GM21723 (cell line): ENCODE measurements at regions not wholly inside any gene's neighbourhood (a gene's known extent, or its start where the extent isn't known, plus 50 kb on each side); places are given as distances from the start of the nearest gene placed in this dataset.

Source experiments
- ATAC-seq: cut with Tn5 transposase; IDR thresholded peaks from one replicate; pipeline ENCODE4 v1.9.1; 2021; ENCODE audit warnings: mild to moderate bottlenecking, moderate library complexity; ENCODE audit not compliant: unreplicated experiment

DNA sequence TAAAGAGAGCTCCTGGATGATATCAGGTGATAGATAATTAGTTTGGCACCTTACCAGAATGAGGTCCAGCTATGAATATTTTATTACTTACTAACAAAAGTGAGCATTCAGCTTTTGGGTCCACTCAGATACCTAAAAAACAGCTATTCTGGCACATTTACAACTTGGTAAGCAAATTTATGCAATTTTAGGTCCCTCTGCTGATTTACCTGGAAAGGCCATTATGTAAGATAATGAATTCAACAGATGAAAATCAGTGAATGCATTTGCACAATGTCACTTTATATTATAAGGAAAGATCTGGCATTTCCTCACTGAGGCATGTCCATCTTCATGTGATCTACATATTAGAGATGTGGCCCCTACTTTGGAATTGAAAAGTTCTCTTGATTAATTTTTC, 517.0 kb downstream of the SPRY1 start:
- no peak for ATAC-seq

DNA sequence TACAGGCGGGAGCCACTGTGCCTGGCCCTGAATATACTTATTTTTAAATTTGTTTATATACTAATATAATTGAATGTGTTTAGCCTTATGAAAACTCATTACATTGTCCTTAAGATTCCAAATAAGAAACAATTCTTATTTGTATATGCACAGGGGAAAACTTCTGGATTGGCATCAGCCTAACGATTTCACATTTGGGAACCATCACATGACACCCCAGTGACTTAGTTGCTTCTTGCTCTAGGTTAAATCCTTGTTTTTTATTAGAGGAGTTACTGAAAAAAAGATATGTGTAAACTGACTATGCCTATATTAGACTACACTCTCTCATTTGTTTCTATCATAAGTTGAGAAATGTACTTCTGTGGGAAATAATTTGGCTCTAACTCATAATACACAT, 520.2 kb downstream of the SPRY1 start:
- no peak for ATAC-seq

DNA sequence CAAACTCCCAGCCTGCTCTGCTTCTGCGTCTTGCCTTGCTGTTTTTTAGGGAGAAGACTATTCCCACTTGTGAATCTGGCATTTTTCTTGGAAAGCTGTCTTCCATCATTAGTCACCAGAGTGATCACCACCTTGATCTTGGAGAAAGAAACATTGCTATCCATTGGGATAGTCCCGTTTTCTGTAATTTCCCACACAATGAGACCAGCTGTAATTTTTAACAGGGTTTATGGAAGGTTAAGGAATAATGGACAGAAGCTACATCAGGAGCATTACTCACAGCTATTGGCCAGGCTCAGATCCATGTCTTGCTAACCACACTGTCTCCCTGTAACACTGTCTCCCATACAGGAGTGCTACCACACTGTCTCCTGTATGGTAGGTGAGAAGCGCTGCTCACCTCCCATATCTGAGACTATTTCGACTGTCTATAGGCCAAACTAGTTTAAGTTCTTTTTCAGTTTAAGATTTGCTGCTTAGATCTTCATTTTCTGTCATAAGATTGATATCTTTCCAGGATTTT, 523.0 kb downstream of the SPRY1 start:
- ATAC-seq: no peak

DNA sequence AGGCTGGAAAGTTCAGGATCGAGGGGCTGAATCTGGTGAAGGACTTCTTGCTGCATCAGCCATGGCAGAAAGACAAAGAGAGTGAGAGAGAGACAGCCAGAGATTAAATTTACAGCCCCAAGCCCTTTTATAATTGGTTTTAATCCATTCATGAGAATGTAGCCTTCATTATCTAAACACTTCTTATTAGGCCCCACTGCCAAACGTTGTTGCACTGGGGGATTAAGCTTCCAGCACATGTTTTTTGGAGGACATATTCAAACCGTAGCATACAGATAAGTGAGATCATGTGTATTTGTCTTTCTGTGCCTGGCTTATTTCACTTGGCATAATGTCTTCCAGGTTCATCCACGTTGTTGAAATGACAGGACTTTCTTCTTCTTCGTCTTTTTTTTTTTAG, 524.7 kb downstream of the SPRY1 start:
- no peak for ATAC-seq

DNA sequence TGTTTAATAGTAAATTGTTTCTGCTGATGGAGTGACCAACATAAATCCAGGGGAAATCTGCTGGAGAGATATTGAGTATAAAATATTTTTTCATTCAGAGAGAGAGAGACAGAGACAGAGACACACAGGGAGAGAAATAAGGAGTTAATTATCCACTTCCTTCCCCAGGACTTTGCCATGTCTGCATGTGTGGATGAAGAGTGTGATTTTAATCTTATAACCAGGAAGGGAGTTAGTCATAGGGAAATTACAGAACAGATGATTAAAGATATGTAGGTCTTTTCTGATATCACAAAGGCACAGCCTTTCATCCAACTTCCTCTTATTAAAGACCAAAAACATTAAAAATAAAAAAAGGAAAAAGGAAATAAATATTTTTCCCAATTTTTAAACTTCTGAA, 526.3 kb downstream of the SPRY1 start:
- no peak for ATAC-seq

DNA sequence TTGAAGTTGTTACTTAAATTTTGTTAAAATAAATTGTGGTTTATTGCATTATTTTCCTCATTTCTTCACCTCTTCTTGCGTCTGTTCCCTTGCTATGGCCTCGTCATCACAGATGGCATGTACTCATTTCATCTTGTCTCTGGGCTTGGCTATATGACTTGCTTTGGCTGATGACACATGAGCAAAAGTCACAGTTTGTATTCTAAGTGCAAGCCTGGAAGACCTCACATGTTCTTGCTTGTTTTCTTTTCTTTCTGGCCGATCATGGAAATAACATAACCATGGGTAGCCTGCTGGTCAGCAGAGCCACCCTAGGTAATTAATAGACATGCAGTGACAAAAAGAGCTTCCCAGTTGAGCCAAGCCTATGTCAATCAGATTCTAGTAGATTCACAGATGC, 527.9 kb downstream of the SPRY1 start:
- ATAC-seq: no peak

DNA sequence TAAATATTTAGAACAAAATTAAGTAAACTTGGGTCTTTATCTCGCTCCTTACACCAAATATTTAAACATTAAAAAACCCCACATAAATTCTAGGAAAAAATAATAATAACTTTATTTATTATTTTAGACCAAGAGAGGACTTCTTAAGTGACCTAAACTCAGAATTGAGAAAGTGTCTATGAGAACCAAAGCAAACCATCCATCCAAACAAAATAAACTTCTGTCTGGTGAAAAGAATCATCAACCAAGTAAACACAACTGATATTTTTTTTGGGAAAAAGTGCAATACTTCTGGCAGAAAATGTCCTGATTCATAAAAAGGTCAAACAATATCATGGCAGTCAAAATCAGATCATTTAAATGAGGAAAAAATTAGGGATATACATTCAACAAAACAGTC, 533.0 kb downstream of the SPRY1 start:
- no peak for ATAC-seq

DNA sequence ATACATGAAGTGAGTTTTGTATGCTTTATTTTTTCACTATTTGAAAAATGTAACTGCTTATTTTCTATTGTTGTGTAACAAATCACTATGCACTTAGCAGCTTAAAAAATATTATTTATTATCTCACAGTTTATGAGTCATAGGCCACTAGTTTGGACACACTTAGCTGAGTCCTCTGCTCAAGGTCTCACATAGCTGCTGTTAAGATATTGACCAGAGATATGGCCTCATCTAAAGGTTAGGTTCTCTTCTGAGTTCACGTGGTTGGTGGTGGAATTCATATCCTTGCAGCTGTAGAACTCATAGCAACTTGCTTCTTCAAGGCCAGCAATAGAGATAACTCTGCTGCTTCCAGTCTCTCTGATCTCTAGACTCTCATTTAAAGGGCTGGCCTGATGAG, 534.4 kb downstream of the SPRY1 start:
- ATAC-seq: no peak

DNA sequence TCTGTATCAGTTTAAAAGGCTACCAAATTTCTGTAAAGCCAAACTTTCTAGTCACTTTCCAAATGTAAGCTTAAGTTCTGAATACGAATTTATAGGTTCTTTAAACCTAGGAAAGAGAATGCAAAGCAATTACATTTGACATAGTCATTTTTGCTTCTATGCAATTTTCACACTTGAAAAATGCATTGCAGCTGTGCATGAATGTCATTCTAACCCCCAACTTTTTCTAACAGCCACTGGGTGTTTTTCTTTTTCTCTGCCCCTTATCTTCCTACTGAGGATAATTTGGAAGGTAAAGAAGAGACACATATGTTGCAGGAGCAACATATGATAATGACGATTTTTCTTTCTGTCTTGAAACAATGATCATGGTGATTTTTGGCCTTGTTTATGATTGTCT, 537.5 kb downstream of the SPRY1 start:
- no peak for ATAC-seq

DNA sequence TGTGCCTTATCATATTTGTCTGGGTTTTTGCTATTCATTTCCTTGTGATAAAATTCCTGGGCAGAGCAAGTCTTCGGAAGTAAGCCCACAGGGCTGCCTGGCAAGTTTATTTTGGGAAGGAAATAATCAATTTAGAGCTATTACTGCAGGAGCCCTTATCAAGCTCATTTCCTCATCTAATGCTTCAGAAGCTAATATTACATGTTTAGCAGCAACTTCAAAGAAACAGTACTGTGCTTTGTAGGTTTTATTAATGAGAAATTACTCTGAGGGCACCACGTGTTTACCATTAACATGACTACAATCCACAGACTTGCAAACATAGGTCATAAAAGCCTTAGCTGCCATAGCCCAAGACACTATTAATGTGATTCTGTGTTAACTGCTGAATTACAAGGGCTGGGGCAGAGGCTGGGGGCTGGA, 540.0 kb downstream of the SPRY1 start:
- no peak for ATAC-seq

DNA sequence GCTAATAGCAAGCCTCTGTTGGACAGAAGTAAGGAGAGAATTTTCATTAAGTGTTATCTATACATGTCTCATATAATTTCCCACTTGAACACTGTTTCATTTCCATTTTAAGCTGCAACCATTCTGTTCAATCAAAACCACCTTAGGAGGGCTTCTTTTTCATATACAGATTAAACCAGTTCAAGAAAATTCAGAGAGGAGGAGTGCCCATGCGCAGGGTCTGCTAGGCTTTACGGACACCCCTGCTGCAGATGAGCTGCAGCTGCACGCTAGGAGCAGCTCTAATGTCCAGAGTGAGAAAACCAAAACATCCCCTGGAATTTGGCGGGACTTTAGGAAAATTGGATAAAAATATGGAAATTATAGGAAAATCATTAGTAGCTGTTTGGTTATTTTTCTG, 541.0 kb downstream of the SPRY1 start:
- ATAC-seq: no peak

DNA sequence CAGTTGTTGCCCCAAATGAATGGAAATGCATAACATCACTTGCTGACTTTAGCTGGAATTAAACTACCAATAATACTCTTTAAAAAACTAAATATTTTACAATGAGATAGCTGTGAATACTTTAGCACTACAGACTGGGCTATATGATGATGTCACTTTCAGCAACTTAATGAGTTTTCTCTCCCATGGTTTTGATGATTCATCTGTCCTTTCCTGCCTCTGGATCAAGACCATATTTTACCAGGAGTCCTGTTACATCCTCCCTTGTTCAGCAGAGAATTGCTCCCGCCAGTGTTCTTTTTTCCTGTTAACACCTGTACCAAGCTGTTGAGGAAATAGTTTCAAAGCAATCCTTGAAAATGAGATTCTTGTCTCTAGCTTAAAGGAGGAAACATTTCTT, 543.0 kb downstream of the SPRY1 start:
- no peak for ATAC-seq

DNA sequence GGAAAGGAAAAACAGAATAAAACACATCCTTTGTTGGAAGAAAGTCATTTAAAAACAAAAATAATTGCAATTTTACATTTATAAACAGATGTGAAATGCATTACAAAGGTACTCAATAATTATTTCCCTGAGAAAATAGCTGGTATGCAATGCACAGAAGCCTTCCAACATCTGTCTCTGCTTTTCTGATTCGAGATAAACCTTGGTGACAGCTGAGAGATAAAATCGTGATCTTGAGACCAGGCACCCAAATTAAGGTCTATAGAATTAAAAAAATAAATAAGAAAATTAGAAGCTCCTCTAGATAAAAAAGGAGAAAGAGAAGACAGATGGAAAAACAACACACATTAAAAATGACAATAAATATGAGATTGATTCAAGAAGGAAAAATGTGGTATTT, 544.0 kb downstream of the SPRY1 start:
- no peak for ATAC-seq

DNA sequence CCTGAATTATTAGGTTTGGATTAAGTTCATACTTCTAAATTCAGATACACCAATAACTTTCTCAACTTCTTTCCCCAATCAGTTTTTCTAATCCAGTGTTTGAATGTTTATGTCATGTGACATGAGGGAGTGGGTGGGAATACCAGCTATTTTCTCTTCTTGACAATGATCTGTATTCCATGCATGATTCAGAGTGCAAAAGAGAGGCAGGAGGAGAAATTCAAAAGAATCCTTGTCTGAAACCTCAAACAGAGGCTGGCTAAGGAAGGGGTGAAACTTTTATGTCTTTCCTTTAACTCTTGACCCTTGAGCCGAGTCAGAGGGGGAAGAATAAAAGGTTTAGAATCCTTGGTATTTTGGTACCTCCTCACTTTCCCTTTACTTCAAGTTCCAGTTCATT, 544.7 kb downstream of the SPRY1 start:
- ATAC-seq: no peak

DNA sequence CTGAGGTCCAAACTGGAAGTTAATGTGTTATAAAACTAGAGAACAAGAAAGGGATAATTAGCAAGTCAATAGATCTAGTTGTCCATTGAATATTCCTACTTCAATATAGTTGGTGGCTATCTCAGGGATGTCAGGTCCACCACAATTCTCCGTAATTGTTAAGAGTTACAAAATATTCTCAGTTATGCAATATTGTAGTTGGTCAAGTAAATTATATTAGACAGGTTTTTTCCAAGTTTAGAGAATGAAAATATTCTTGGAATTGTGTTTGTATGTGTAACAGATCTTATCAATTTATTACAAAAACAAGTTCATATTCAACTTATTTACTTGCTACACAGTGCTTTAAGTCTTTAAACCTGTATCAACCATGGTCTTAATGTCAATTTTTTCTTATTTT, 547.4 kb downstream of the SPRY1 start:
- no peak for ATAC-seq

DNA sequence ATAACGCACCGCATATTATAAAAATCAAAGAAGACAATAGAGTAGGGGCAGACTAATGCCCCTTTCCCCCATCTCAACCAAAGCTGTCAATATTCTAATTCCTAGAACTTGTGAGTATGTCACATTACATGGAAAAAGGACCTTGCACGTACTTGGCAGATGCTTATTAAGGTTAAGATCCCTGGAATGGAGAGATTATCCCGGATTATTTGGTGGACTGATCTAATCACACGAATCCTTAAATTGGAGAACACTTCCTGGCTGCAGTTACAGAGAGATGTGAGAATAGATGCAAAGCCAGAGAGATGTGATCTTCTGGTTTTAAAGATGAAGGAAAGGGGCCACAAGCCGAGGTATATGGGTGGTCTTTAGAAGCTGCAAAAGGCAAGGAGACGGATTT, 548.7 kb downstream of the SPRY1 start:
- ATAC-seq: no peak

DNA sequence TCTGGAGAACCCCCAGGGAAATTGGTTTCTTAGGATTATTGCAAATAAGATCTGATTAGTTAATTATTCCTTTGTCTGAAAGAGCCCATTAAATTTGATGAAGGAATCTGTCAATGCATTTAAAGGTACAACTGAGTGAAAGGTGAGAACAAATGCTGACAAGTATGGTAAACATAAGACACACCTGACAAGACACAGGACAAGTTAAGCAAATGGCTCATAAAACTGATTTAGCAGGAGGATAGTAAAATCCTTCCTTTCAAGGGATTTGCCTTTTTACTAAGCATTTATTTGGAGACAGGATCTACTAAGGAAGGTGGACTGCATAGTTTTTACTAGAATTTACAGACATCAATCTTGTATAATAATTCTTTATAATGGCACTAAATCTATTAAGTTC, 553.9 kb downstream of the SPRY1 start:
- ATAC-seq: no peak

DNA sequence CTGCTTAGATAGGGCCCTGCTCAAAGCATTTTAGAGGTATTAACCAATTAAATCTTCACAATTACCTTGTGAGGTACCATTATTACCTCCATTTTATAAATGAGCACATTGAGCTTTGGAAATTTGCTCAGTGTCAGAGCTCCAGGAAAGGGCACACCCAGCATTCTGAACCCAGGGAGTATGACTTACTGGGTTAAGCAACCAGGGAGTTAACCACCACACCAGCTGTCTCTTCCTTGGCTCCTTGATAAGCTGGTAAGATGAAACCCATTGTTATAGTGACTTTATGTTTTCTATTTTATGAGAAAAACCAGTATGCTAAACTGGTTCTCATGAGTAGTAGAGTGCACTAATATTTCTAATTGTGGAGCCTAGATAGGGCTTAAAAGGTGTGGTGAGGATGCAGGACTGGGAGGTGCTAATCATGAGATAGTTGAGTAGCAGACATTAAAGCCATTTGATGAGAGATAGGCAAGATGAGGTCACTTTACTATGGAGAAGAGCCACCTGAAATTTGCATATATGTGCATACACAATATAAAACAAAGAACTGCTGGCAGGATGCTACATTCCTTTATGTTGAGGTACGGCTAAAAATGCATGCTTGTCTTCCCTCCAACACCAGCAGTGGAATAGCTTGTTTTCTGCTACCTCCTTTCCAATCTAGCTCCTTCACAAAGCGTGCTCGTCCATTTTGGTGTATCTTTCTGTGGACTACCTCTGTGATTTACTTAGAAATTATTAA, 556.1 kb downstream of the SPRY1 start:
- no peak for ATAC-seq

DNA sequence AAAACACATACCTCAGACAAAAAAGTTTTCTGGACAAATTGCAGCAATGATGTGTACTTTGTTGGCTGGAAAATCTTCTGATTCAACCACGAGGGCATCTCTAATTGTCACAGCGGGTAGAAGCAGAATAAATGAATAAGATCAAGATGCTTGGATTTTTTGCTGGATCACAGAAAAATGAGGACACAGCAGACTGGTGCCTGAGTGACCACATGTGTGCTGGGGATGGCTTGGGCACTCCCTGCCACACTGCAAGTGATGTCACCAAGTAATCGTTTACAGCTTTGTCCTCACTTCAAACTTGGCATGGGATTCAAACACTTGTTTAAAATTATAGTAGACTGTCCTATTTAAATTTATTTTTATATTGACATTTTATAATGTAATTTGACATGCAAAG, 557.0 kb downstream of the SPRY1 start:
- no peak for ATAC-seq

DNA sequence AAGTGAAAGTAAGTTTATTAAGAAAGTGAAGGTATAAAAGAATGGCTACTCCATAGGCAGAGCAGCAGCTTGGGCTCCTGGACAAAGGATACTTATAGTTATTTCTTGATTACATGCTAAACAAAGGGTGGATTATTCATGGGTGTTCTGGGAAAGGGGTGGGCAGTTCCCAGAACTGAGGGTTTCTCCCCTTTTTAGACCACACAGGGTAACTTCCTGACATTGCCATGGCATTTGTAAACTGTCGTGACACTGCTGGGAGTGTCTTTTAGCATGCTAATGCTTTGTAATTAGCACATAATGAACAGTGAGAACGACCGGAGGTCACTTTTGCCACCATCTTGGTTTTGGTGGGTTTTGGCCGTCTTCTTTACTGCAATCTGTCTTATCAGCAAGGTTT, 557.6 kb downstream of the SPRY1 start:
- no peak for ATAC-seq

DNA sequence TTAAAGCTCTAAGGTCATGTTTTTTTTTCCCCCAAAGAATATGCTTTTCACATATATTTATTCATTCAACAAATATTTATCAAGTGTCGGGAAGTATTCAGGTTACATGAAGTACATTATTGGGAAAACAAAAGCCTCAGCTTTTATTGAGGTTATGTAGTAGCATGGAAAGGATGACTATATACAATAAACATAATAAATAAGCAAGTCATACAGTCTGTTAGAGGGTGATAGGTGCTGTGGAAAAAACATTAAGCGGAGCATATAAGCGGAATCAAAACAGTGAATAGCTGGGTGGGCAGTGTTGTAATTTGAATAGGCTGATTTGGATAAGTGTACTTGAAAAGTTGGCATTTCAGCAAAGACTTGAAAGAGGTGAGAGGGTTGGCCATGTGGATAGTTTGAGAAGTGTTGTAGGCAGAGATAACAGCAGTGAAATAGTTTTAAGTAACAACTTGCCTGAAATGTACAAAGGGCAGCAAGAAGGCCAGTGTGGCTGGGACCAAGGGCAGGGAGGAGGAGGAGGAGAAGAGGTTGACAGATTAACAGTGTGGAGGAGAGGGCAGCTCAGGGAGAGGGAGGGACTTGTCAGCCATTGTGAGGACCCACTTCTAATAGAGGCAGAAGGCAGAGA, 558.7 kb downstream of the SPRY1 start:
- no peak for ATAC-seq

DNA sequence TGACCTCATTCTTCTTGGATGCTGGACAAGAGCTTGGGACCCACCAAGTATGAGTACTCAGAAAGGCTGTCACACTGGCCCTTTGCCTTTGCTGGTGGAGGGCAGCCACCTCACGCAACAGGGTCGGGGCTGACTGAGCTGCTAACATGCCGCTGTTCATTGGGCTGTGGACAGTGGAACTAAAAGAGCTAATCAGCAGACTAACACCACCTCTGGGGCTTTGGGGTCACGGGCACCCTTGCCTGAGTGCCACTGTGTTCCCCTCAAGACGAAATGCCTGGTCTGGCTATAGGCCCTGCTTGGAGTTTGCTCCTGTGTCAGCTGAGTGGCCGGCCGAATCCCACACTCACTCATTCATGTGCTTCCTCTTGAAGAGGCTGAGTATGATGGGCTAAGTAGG, 559.6 kb downstream of the SPRY1 start:
- no peak for ATAC-seq
